H1 (cell line): ENCODE measurements at regions not wholly inside any gene's neighbourhood (a gene's known extent, or its start where the extent isn't known, plus 50 kb on each side); places are given as distances from the start of the nearest gene placed in this dataset.

Experiments used
- BACH1 ChIP-seq: IDR thresholded peaks from 2 replicates; pipeline ENCODE4 v1.6.1; 2012; ENCODE audit warnings: low read length, improper control_type of control experiment
- EGR1 ChIP-seq: IDR thresholded peaks from 2 replicates; pipeline ENCODE4 v1.6.1; 2011; ENCODE audit warnings: low read depth, low read length, borderline replicate concordance
- EZH2 ChIP-seq: fragments of 200-600 bp; sonication (generic); IDR thresholded peaks from 2 replicates; pipeline ENCODE4 v1.7.1; 2012; ENCODE audit warnings: low read depth, mild to moderate bottlenecking, moderate library complexity, low read length, inconsistent platforms; ENCODE audit not compliant: severe bottlenecking
- FOSL1 ChIP-seq: IDR thresholded peaks from 2 replicates; pipeline ENCODE4 v1.6.1; 2011; ENCODE audit warnings: mild to moderate bottlenecking, low read depth, low read length, moderate library complexity; ENCODE audit not compliant: insufficient read depth
- JUN ChIP-seq: IDR thresholded peaks from 2 replicates; pipeline ENCODE4 v1.6.1; 2011; ENCODE audit warnings: low read depth, mild to moderate bottlenecking, improper control_type of control experiment, low read length
- NANOG ChIP-seq: IDR thresholded peaks from 2 replicates; pipeline ENCODE4 v1.6.1; 2011; ENCODE audit warnings: low read length, low read depth, mild to moderate bottlenecking, inconsistent platforms; ENCODE audit not compliant: insufficient read depth, poor library complexity, severe bottlenecking
- RAD21 ChIP-seq, 2 experiments: IDR thresholded peaks in 1 of 2; conservative IDR thresholded peaks in 1 of 2; 2 replicates each; pipeline ENCODE4 v1.6.1; 2011; ENCODE audit warnings: low read depth in 2 of 2, low read length in 2 of 2, improper control_type of control experiment in 1 of 2, inconsistent platforms in 1 of 2, mild to moderate bottlenecking in 1 of 2, moderate library complexity in 1 of 2
- SP4 ChIP-seq: IDR thresholded peaks from 2 replicates; pipeline ENCODE4 v1.6.1; 2012; ENCODE audit warnings: low read length, inconsistent platforms
- SRF ChIP-seq: IDR thresholded peaks from 2 replicates; pipeline ENCODE4 v1.6.1; 2011; ENCODE audit warnings: mild to moderate bottlenecking, low read depth, low read length, moderate library complexity
- TAF1 ChIP-seq: IDR thresholded peaks from 2 replicates; pipeline ENCODE4 v1.6.1; 2011; ENCODE audit warnings: mild to moderate bottlenecking, low read depth, low read length
- USF2 ChIP-seq: IDR thresholded peaks from 2 replicates; pipeline ENCODE4 v1.6.1; 2011; ENCODE audit warnings: low read length, improper control_type of control experiment

GRCh38 chr1:189678779-189679178 lies 798.9 kb downstream of the BRINP3 start (continued):
- TF ChIP-seq SRF (no peak), USF2 (no peak), FOSL1 (no peak), SP4 (no peak), JUN (no peak), EZH2 (no peak), TAF1 (no peak), RAD21 (IDR thresholded peaks at IDR 0.05 in 1 of 2, conservative IDR thresholded peaks at IDR 0.05 in 1 of 2; ENCODE audit: low read depth in 2 of 2, low read length in 2 of 2) (peak; percentile 18 to 27; a peak in 2 of 4 replicates), EGR1 (no peak), BACH1 (no peak), NANOG (no peak)
- TF ChIP-seq, all 59 proteins: peak for 3
